K562 (cell line): ENCODE measurements at regions not wholly inside any gene's neighbourhood (a gene's known extent, or its start where the extent isn't known, plus 50 kb on each side); places are given as distances from the start of the nearest gene placed in this dataset.

Experiments used
- ATAC-seq: fragments of 200-7000 bp; cut with Tn5 transposase; 3 replicates; pipeline ENCODE4 v1.9.1; 2020; ENCODE audit warnings: moderate library complexity
- BruUV-seq: library from RNA; stranded (reverse); fragments of 400-500 nt; replicated peaks from 2 replicates; lab custom pipeline; 2021; lab: Mats Ljungman, UMichigan
- CTCF ChIA-PET: fragments of 300-600 bp; formaldehyde crosslinking; extraction: SDS; loops from one replicate; lab custom pipeline; 2021; ENCODE audit warnings: low intra/inter-chr PET ratio; lab: Yijun Ruan, JAX
- POLR2A ChIA-PET: fragments of 300-600, 350-650 bp; sonication (Branson Sonifier 250); formaldehyde crosslinking; extraction: SDS; loops from one replicate; lab custom pipeline; 2021; ENCODE audit warnings: antibody characterized with exemption, inconsistent platforms; lab: Yijun Ruan, JAX
- DNase-seq, 4 experiments: peaks; one replicate each; pipeline versions ENCODE4 v3.0.0 to v3.0.0-alpha.2; 2011 to 2018; ENCODE audit warnings: low spot score in 3 of 4, mixed read lengths in 3 of 4; ENCODE audit errors: extremely low read depth in 1 of 4
- FAIRE-seq: peaks from 2 replicates; lab custom pipeline; 2011; peaks lifted over from hg19 to GRCh38; lab: Jason Lieb, UNC
- H2AFZ ChIP-seq: 2 replicates; pipeline ENCODE4 v1.6.0; 2011; ENCODE audit warnings: low read depth, low read length, control low read depth, inconsistent platforms
- H3K27ac ChIP-seq: fragments of 200-600 bp; 3 replicates; pipeline ENCODE4 v1.8.0; 2011; ENCODE audit warnings: low read depth, mild to moderate bottlenecking, control low read depth, inconsistent platforms, low read length, moderate library complexity, mixed read lengths; ENCODE audit errors: extremely low read depth
- H3K27me3 ChIP-seq, 2 experiments: fragments of 300-600 bp in 1 of 2; 2 replicates in 1 of 2; 3 replicates in 1 of 2; pipeline versions ENCODE4 v1.6.0 to v1.8.0; 2011; ENCODE audit warnings: inconsistent platforms in 2 of 2, low read length in 2 of 2, mild to moderate bottlenecking in 1 of 2, mixed read lengths in 1 of 2, moderate library complexity in 1 of 2; ENCODE audit not compliant: control insufficient read depth in 2 of 2, insufficient read depth in 2 of 2
- H3K36me3 ChIP-seq: fragments of 300-600 bp; 3 replicates; pipeline ENCODE4 v1.8.0; 2011; ENCODE audit warnings: mild to moderate bottlenecking, low read length, inconsistent platforms; ENCODE audit not compliant: control insufficient read depth, insufficient read depth
- H3K4me1 ChIP-seq, 2 experiments: fragments of 200-600 bp in 1 of 2; replicated peaks in 1 of 2; 2 replicates in 1 of 2; 3 replicates in 1 of 2; pipeline versions ENCODE4 v1.5.1 to v1.8.0; 2011; ENCODE audit warnings: inconsistent platforms in 2 of 2, low read length in 2 of 2, mild to moderate bottlenecking in 1 of 2, mixed read lengths in 1 of 2, moderate library complexity in 1 of 2; ENCODE audit not compliant: control insufficient read depth in 2 of 2, insufficient read depth in 2 of 2
- H3K4me2 ChIP-seq: 2 replicates; pipeline ENCODE4 v1.6.1; 2011; ENCODE audit warnings: low read length, control low read depth, inconsistent platforms, mixed read lengths; ENCODE audit not compliant: insufficient read depth
- H3K4me3 ChIP-seq: fragments of 200-600 bp; sonication (generic), shearing (Covaris generic); 2 replicates; pipeline ENCODE4 v1.5.1; 2016; ENCODE audit warnings: control low read depth, inconsistent platforms
- H3K79me2 ChIP-seq: fragments of 200-600 bp; 3 replicates; pipeline ENCODE4 v1.8.0; 2011; ENCODE audit warnings: low read length, inconsistent platforms; ENCODE audit not compliant: control insufficient read depth, insufficient read depth
- H3K9ac ChIP-seq, 2 experiments: 2 replicates each; pipeline versions ENCODE4 v1.6.0 to v1.6.1; 2011; ENCODE audit warnings: low read depth in 2 of 2, low read length in 2 of 2, control low read depth in 1 of 2, inconsistent platforms in 1 of 2, mild to moderate bottlenecking in 1 of 2, mixed read lengths in 1 of 2; ENCODE audit not compliant: insufficient read depth in 1 of 2
- H3K9me1 ChIP-seq: one replicate; pipeline ENCODE4 v1.6.0; 2011; ENCODE audit warnings: inconsistent platforms, mild to moderate bottlenecking, low read length, moderate library complexity; ENCODE audit not compliant: control insufficient read depth, insufficient read depth
- H3K9me3 ChIP-seq: replicated peaks from 2 replicates; pipeline ENCODE4 v1.5.1; 2011; ENCODE audit warnings: low read depth, low read length, inconsistent platforms; ENCODE audit not compliant: control insufficient read depth, insufficient read depth
- H4K20me1 ChIP-seq: replicated peaks from 2 replicates; pipeline ENCODE4 v1.6.1; 2011; ENCODE audit warnings: low read length, inconsistent platforms, mixed read lengths; ENCODE audit not compliant: control insufficient read depth, insufficient read depth
- KAT2B ChIP-seq: IDR thresholded peaks from one replicate; pipeline ENCODE4 v1.6.1; 2012; ENCODE audit warnings: low read depth, mild to moderate bottlenecking, control low read depth, inconsistent platforms, low read length, moderate library complexity
- NR1H2 ChIP-seq: sonication (generic); formaldehyde crosslinking; IDR thresholded peaks from 2 replicates; pipeline ENCODE4 v1.4.0; 2020; ENCODE audit warnings: mild to moderate bottlenecking, missing genetic modification reagents
- NRF1 ChIP-seq, 2 experiments: fragments of 450-650 bp; IDR thresholded peaks in 1 of 2; conservative IDR thresholded peaks in 1 of 2; 2 replicates each; pipeline ENCODE4 v1.6.1; 2014; ENCODE audit warnings: mild to moderate bottlenecking in 2 of 2
- TRIM25 ChIP-seq: fragments of 450-650 bp; IDR thresholded peaks from 2 replicates; pipeline ENCODE4 v1.7.0; 2016; ENCODE audit warnings: borderline replicate concordance
- ZNF699 ChIP-seq: fragments of 250-450 bp; sonication (Bioruptor Pico); IDR thresholded peaks from 2 replicates; pipeline ENCODE4 v1.8.0; 2021; ENCODE audit warnings: mild to moderate bottlenecking, moderate library complexity; ENCODE audit not compliant: insufficient replicate concordance
- WGBS: fragments of 100-300 bp; shearing (Covaris generic); methylation state at CpG from one replicate; pipeline ENCODE4 v1.1.6; 2016; ENCODE audit warnings: low coverage, mixed read lengths; ENCODE audit not compliant: insufficient coverage; ENCODE audit errors: missing lambda C conversion rate; 5-methylcytosine and 5-hydroxymethylcytosine counted together
- in situ Hi-C: fragments of 300-500 bp; cut with MboI; formaldehyde crosslinking; loops from 4 replicates; pipeline ENCODE4 v1.15.0; 2018; ENCODE audit warnings: inconsistent platforms, mixed read lengths
- intact Hi-C: fragments of 100-400 bp; cut with micrococcal nuclease; formaldehyde crosslinking; loops from 2 replicates; pipeline ENCODE4 v1.14.2; 2022

- H3K9ac ChIP-seq, result no peak overlapping the region
- no peak for ATAC-seq
- H3K4me2 ChIP-seq, result no peak overlapping the region
- no peak for TF ChIP-seq TRIM25
- no peak for TF ChIP-seq NR1H2 (CRISPR knock-in tag)
- TF ChIP-seq NRF1 (conservative IDR thresholded peaks at IDR 0.05 in 1 of 2, IDR thresholded peaks at IDR 0.05 in 1 of 2), result no peak
- no peak for TF ChIP-seq ZNF699 (CRISPR knock-in tag)
- no peak for TF ChIP-seq KAT2B
- WGBS, result 0% methylated on average over 7 of the region's 7 CpGs
- no peak overlapping the region for H3K4me3 ChIP-seq
- no TSS peak for BruUV-seq
- H3K79me2 ChIP-seq, result no peaks in the 10 kb centered on the region
- H3K9me3 ChIP-seq, result no peaks in the 10 kb centered on the region
- peaks cover 0 to 4% of the 10 kb centered on the region in 2 experiments; a peak in 2 of 5 replicates for H3K27me3 ChIP-seq
- no peak for FAIRE-seq
- no peak for DNase-seq
- CTCF ChIA-PET, result no interaction called here
- POLR2A ChIA-PET, result interaction anchor here (0.6 to 0.7 kb wide), 2 partner anchors 9 to 188 kb away, joined by 3 read pairs; no protein-coding TSS in a partner anchor
- no peak overlapping the region for H2AFZ ChIP-seq
- no peak overlapping the region for H3K27ac ChIP-seq
- H3K9me1 ChIP-seq, result no peaks in the 10 kb centered on the region
- intact Hi-C loops, result no loop called here
- H3K36me3 ChIP-seq, result no peaks in the 10 kb centered on the region
- H4K20me1 ChIP-seq, result no peaks in the 10 kb centered on the region
- no peaks in the 10 kb centered on the region for H3K4me1 ChIP-seq
- in situ Hi-C loops, result no loop called here
Measured at GRCh38 chr15:59885832-59886231, 118.3 kb upstream of the FOXB1 start.
